Memory B cell (primary cell): ENCODE measurements at regions not wholly inside any gene's neighbourhood (a gene's known extent, or its start where the extent isn't known, plus 50 kb on each side); places are given as distances from the start of the nearest gene placed in this dataset.
"Not testable (repeated sequence)": the region's sequence is repeated elsewhere in the genome, so short reads cannot be mapped to it uniquely, and the experiment has no call there.

Experiments
- ATAC-seq: fragments of 150-1000 bp; cut with Tn5 transposase; 2 replicates; pipeline ENCODE4 v1.10.0; 2021; ENCODE audit warnings: low read depth, mild to moderate bottlenecking, moderate library complexity
- DNase-seq, 2 donors: peaks; one replicate each; pipeline ENCODE4 v3.0.0; 2022; ENCODE audit warnings: low spot score in 2 of 2
- H3K27ac Mint-ChIP-seq: one replicate; pipeline ENCODE4 v1.8.0; 2022; ENCODE audit warnings: mild to moderate bottlenecking, moderate library complexity, mixed read lengths
- H3K27me3 Mint-ChIP-seq: one replicate; pipeline ENCODE4 v1.8.0; 2022; ENCODE audit warnings: mixed read lengths
- H3K36me3 Mint-ChIP-seq: one replicate; pipeline ENCODE4 v1.8.0; 2022; ENCODE audit warnings: mild to moderate bottlenecking, mixed read lengths
- H3K4me1 Mint-ChIP-seq: one replicate; pipeline ENCODE4 v1.8.0; 2022; ENCODE audit warnings: mixed read lengths
- H3K4me3 Mint-ChIP-seq: one replicate; pipeline ENCODE4 v1.8.0; 2022; ENCODE audit warnings: mild to moderate bottlenecking, moderate library complexity, mixed read lengths
- H3K9me3 Mint-ChIP-seq: one replicate; pipeline ENCODE4 v1.8.0; 2022; ENCODE audit warnings: mixed read lengths

DNA sequence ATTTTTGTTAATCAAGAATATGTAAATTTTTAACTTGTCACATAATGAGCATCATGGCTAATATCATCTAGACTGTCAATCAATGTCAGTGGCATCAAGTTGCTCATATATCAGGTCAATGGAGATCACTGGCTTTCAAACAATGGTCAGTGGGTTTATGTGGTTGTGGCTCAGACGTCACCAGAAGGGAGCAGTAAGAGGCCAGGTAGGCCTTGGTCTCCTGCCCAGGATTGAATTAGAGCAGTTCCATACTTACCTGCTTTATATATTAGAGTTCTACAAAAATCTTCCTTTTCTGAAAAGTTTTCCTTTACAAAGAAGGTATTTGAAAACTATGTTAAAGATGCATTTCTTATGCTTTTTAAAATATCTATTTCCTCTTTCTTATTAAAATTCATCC lies 206.3 kb upstream of the B3GALT2 start:
- Mint-ChIP-seq H3K36me3 (no peaks in the 10 kb centered on the region), H3K27ac (no peak overlapping the region), H3K27me3 (peaks cover 5% of the 10 kb centered on the region), H3K4me1 (no peaks in the 10 kb centered on the region), H3K9me3 (no peaks in the 10 kb centered on the region), H3K4me3 (no peak overlapping the region)
- DNase-seq (no peak), ATAC-seq (no peak)

DNA sequence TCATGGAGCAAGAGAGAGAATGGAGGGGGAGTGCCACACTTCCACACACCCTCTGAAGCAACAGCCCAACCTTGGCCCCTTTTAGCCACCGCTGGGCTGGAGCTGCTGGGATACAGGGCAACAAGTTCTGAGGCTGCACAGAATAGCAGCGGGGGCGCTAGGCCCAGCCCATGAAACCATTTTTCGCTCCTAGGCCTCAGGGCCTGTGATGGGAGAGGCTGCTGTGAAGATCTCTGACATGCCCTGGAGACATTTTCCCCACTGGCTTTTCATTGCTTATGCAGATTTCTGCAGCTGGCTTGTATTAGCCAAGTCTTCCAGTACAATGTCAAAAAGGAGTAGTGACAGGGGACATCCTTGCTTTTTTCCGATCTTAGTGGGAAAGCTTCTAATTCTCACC lies 202.3 kb upstream of the B3GALT2 start:
- no peak overlapping the region for H3K27ac Mint-ChIP-seq
- peaks cover 1% of the 10 kb centered on the region for H3K27me3 Mint-ChIP-seq
- H3K9me3 Mint-ChIP-seq = no peaks in the 10 kb centered on the region
- ATAC-seq = no peak
- H3K4me3 Mint-ChIP-seq = no peak overlapping the region
- no peak for DNase-seq
- no peaks in the 10 kb centered on the region for H3K4me1 Mint-ChIP-seq
- no peaks in the 10 kb centered on the region for H3K36me3 Mint-ChIP-seq

DNA sequence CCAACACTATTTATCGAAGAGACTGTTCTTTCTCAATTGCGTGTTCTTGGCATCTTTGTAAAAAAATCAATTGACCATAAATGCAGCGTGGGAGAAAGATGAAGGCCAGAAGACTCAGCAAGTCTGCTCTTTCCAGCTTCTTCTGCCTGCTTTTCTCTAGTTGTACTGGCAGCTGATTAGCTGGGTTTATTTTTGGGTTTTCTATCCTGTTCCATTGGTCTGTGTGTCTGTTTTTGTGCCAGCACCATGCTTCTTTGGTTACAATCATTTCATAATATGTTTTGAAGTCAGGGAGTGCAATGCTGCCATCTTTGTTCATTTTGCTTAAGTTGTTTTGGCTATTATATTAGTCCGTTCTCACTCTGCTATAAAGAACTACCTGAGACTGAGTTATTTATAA lies 201.8 kb upstream of the B3GALT2 start:
- Mint-ChIP-seq H3K36me3 (no peaks in the 10 kb centered on the region), H3K27ac (no peak overlapping the region), H3K4me3 (no peak overlapping the region), H3K27me3 (peaks cover 1% of the 10 kb centered on the region), H3K9me3 (no peaks in the 10 kb centered on the region), H3K4me1 (no peaks in the 10 kb centered on the region)
- ATAC-seq (no peak), DNase-seq (no peak)

DNA sequence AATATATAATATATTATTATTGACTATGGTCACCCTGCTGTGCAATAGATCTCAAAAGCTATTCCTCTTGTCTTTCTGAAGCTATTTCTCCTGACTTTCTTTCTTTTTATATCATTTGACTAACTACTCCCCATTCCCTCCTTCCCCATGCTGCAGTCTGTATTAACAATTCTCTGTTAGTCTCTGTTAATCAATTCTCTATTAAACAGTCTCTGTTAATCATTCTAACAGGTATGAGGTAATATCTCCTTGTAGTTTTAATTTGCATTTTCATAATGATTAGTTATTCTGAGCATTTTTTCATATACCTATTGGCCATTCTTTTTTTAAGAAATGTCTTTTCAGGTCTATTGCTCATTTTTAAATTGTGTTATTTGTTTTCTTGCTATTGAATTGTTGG lies 201.0 kb upstream of the B3GALT2 start:
- no peak for ATAC-seq
- no peaks in the 10 kb centered on the region for H3K4me1 Mint-ChIP-seq
- H3K27me3 Mint-ChIP-seq = peaks cover 1% of the 10 kb centered on the region

DNA sequence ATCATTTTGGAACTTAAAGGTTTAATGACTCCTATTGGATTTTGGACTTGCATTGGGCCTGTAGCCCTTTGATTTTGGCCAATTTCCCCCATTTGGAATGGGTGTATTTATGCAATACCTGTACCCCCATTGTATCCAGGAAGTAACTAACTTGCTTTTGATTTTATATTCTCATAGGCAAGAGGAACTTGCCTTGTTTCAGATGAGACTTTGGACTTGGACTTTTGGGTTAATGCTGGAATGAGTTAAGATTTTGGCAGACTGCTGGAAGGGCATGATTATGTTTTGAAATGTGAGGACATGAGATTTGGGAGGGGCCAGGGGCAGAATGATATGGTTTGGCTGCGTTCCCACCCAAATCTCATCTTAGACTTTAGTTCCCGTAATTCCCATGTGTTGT lies 192.0 kb upstream of the B3GALT2 start:
- DNase-seq, H3K27me3 Mint-ChIP-seq, H3K9me3 Mint-ChIP-seq, ATAC-seq, H3K36me3 Mint-ChIP-seq, H3K4me1 Mint-ChIP-seq, H3K4me3 Mint-ChIP-seq, H3K27ac Mint-ChIP-seq: not testable (repeated sequence)

More for the DNA sequence above, 201.0 kb upstream of the B3GALT2 start:
- DNase-seq = no peak
- no peaks in the 10 kb centered on the region for H3K36me3 Mint-ChIP-seq
- H3K27ac Mint-ChIP-seq = no peak overlapping the region
- H3K4me3 Mint-ChIP-seq = no peak overlapping the region
- H3K9me3 Mint-ChIP-seq = no peaks in the 10 kb centered on the region

DNA sequence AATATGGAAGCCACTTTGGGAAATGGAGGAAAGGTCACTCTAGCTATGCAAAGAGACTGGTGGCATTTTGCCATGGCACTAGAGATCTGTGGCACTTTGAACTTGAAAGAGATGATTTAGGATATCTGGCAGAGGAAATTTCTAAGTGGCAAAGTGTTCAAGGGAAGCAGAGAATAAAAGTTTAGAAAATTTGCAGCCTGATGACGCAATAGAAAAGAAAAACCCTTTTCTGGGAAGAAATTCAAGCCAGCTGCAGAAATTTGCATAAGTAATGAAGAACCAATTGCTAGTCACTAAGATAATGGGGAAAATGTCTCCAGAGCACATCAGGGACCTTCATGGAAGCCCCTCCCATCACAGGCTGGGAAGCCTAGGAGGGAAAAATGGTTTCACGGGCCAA lies 191.1 kb upstream of the B3GALT2 start:
- ATAC-seq (no peak), DNase-seq (no peak)
- no peak overlapping the region for H3K27ac Mint-ChIP-seq
- H3K27me3 Mint-ChIP-seq = no peaks in the 10 kb centered on the region
- no peaks in the 10 kb centered on the region for H3K4me1 Mint-ChIP-seq
- no peak overlapping the region for H3K4me3 Mint-ChIP-seq
- H3K36me3 Mint-ChIP-seq = no peaks in the 10 kb centered on the region
- peaks cover 1% of the 10 kb centered on the region for H3K9me3 Mint-ChIP-seq

DNA sequence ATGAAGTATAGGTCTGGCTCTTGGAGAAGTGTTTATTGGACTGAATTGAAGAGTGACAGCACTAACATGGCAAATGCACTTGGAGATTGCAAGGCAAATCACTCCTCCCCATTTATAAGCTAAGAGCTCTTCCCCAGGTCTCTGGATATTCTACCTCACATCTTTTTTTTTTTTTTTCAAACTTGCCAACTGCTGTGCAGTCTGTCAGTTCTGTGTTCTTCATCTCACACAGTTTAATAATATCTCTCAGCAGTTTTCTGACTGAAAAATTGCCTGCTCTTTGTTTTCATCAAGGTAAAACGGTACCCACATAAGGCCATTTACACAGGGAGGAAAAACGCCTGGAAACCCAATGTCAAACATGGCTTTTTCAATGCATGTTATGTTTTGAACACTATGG lies 186.1 kb upstream of the B3GALT2 start:
- no peak overlapping the region for H3K27ac Mint-ChIP-seq
- no peaks in the 10 kb centered on the region for H3K9me3 Mint-ChIP-seq
- peaks cover 8% of the 10 kb centered on the region for H3K4me1 Mint-ChIP-seq
- no peak for DNase-seq
- no peak overlapping the region for H3K4me3 Mint-ChIP-seq
- peaks cover 2% of the 10 kb centered on the region for H3K27me3 Mint-ChIP-seq
- no peak for ATAC-seq
- H3K36me3 Mint-ChIP-seq = no peaks in the 10 kb centered on the region

DNA sequence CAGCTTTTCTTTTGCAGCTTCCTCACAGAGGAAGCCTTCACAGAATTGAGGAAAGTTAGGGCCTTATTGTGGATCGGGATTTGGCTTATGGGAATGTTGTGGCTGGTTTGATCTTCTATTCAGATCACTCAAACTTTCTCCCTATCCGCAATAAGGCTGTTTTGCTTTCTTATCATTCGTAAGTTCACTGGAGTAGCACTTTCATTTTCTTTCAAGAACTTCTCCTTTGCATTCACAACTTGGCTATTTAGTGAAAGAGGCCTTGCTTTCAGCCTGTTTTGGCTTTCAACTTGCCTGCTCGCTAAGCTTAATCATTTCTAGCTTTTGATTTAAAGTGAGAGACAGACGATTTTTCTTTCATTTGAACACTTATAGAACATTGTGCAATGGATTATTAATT lies 181.9 kb upstream of the B3GALT2 start:
- H3K9me3 Mint-ChIP-seq = no peaks in the 10 kb centered on the region
- peak overlapping the region; percentile 74 for H3K4me3 Mint-ChIP-seq
- no peaks in the 10 kb centered on the region for H3K36me3 Mint-ChIP-seq
- H3K27me3 Mint-ChIP-seq = peaks cover 2% of the 10 kb centered on the region
- DNase-seq (peak in 1 of 2 donors; percentile 3), ATAC-seq (peak; percentile 59)
- H3K4me1 Mint-ChIP-seq = peaks cover 8% of the 10 kb centered on the region
- peak overlapping the region; percentile 79 for H3K27ac Mint-ChIP-seq

DNA sequence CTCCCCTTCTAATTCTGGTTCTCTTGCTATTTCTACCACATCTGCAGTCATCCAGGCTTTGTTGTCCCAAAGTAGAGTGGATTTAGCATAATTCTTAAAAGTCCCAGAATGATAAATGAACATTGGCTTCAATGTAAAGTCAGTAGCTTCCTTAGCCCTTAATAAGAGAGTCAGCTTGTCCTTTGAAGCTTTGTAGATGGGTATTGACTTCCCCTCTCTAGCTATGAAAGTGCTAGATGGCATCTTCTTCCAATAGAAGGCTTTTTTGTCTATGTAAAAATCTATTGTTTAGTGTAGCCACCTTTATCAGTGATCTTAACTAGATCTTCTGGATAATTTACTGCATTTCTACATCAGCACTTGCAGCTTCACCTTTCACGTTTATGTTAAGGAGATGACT lies 181.4 kb upstream of the B3GALT2 start:
- Mint-ChIP-seq H3K9me3 (no peaks in the 10 kb centered on the region), H3K4me1 (peaks cover 8% of the 10 kb centered on the region), H3K27ac (peak overlapping the region; percentile 79), H3K4me3 (peak overlapping the region; percentile 74), H3K27me3 (peaks cover 2% of the 10 kb centered on the region), H3K36me3 (no peaks in the 10 kb centered on the region)
- ATAC-seq = peak; percentile 26
- no peak for DNase-seq

DNA sequence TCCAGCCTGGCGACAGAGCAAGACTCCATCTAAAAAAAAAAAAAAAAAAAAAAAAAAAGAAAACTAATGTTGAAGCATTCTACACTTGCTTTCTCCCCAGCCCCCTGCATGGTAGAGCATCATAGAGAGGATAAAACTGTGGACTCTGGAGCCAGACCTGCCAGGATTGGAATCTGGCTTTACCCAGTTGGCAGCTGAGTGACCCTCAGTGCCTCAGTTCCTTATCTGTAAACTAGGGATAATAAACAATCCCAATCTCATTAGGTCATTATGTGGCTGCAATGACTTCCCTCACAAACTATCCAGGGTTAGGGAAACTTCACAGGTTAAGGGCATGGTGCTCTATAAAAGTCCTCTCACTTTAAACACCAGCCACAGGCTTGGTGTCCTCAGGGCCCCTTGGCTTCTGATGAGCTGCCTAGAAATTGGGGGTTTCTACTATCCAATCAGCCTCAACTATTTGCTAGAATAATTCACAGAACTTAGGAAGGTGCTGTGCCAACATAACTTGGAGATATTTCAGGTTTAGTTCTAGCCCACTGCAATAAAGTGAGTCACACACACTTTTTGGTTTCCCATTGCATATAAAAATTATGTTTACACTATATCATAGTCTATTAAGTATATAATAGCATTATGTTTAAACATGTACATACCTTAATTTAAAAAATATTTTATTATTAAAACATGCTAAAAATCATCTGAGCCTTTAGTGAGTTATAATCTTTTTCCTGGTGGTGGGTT lies 180.5 kb upstream of the B3GALT2 start:
- no peak overlapping the region for H3K27ac Mint-ChIP-seq
- no peak overlapping the region for H3K4me3 Mint-ChIP-seq
- no peak for DNase-seq
- H3K4me1 Mint-ChIP-seq = peaks cover 8% of the 10 kb centered on the region
- no peaks in the 10 kb centered on the region for H3K9me3 Mint-ChIP-seq
- peaks cover 1% of the 10 kb centered on the region for H3K27me3 Mint-ChIP-seq
- no peaks in the 10 kb centered on the region for H3K36me3 Mint-ChIP-seq
- ATAC-seq = no peak

DNA sequence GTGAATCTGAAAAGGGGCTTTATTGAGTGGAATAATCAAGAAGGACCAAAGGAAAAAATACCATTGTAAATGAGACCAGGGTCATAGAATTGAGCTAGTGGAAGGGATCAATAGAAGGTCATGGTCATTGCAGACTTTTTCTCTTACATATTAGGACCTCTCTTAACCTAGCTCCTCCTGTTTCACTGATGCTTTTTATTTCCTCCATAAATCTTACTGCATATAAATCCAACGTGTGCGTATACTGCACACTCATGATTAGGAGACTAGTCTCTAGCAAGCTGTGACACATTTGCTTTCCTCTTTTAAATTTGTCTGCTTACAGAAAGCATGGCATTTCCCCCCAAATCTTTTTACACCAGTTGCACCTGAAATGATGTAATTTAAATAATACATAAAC lies 179.6 kb upstream of the B3GALT2 start:
- Mint-ChIP-seq H3K9me3 (no peaks in the 10 kb centered on the region), H3K4me1 (peaks cover 8% of the 10 kb centered on the region), H3K27me3 (no peaks in the 10 kb centered on the region), H3K4me3 (no peak overlapping the region), H3K36me3 (no peaks in the 10 kb centered on the region), H3K27ac (no peak overlapping the region)
- ATAC-seq = no peak
- DNase-seq = no peak

DNA sequence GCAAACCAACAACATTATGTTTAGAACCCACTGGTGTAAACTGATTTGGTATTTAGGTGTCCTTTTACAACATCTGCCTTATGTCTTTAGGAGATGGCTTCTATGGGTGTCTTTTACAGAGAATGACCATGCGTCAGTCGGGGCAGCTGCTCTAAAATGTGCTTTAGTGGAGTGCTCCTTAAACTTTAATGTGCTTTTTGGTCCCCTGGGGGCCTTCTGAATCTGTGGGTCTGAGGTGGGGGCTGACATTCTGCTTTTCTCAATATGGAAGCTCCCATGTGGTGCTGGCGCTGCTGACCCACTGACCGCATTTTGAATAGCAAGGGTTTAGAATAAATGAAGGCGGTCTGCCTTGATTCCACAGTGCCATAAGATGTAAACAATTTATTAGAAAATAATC lies 173.2 kb upstream of the B3GALT2 start:
- Mint-ChIP-seq H3K27me3 (peaks cover 5% of the 10 kb centered on the region), H3K4me1 (no peaks in the 10 kb centered on the region), H3K27ac (no peak overlapping the region), H3K4me3 (no peak overlapping the region), H3K9me3 (no peaks in the 10 kb centered on the region), H3K36me3 (no peaks in the 10 kb centered on the region)
- ATAC-seq = no peak
- no peak for DNase-seq

DNA sequence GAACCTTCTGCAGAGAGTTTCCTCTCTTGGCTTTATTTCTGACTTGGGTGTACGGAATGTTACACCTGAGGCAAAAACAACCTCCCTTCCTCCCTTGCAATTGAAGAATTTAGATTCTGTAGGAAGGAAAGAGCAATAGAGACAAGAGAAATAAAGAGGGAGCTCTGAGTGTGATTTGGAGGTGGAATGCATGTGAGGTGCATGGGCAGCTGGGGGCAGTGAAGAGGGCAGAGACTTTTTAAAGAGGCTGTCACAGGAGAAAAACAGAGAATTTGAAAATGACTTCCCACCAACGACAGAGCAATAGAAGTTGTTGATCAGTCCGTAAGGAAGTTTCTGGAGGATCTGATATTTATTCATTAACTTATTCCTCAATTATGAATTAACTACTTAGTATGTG lies 172.0 kb upstream of the B3GALT2 start:
- H3K27me3 Mint-ChIP-seq = peaks cover 6% of the 10 kb centered on the region
- H3K27ac Mint-ChIP-seq = no peak overlapping the region
- ATAC-seq = no peak
- no peak for DNase-seq
- H3K36me3 Mint-ChIP-seq = no peaks in the 10 kb centered on the region
- no peaks in the 10 kb centered on the region for H3K4me1 Mint-ChIP-seq
- H3K9me3 Mint-ChIP-seq = no peaks in the 10 kb centered on the region
- no peak overlapping the region for H3K4me3 Mint-ChIP-seq

DNA sequence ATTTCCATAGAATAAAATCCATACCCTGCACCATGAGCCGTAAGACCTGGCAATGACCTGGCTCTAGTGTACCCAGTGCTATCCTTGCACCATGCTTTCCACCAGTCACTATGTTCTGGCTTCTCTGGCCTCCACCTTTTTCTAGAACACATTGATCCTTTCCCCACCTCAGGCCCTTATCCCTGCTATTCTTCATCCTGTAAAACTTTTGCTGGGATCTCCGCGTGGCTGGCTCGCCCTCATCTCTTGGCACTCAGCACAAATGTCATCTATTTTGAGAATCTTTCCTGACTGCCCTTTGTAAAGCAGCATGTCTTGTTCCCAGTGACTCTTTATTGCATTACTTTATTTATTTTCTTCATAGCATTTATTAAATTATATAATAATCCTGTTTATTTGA lies 169.8 kb upstream of the B3GALT2 start:
- no peaks in the 10 kb centered on the region for H3K36me3 Mint-ChIP-seq
- no peak overlapping the region for H3K27ac Mint-ChIP-seq
- no peak overlapping the region for H3K4me3 Mint-ChIP-seq
- H3K27me3 Mint-ChIP-seq = peaks cover 14% of the 10 kb centered on the region
- no peak for ATAC-seq
- H3K4me1 Mint-ChIP-seq = no peaks in the 10 kb centered on the region
- DNase-seq = no peak
- no peaks in the 10 kb centered on the region for H3K9me3 Mint-ChIP-seq

DNA sequence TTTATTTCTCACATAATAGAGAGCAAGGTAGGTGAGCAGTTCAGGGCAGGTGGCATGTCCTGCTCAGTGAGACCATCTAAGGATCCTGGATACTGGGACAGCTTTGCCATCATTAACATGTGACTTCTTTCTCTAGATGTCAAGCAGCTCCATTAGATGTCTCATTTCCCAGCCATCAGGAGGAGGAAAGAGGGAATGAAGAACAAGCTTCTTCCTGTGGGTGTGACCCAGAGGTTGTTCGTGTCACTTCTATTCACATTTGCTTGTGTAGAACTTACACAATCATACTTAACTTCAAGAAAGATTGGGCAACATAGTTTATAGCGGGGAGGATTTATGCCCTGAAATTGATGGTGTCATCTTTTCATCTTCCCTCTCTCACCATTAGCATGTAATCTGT lies 169.2 kb upstream of the B3GALT2 start:
- no peaks in the 10 kb centered on the region for H3K36me3 Mint-ChIP-seq
- H3K4me3 Mint-ChIP-seq = no peak overlapping the region
- H3K9me3 Mint-ChIP-seq = no peaks in the 10 kb centered on the region
- ATAC-seq (no peak), DNase-seq (no peak)
- H3K27me3 Mint-ChIP-seq = peaks cover 14% of the 10 kb centered on the region
- no peaks in the 10 kb centered on the region for H3K4me1 Mint-ChIP-seq
- no peak overlapping the region for H3K27ac Mint-ChIP-seq
